ENCODE measurements at regions not wholly inside any gene's neighbourhood (a gene's known extent, or its start where the extent isn't known, plus 50 kb on each side); places are given as distances from the start of the nearest gene placed in this dataset.

- DNase-seq (ENCODE audit: low read depth, low spot score) = no peak
- no peak for FAIRE-seq
- Histone ChIP-seq H3K4me2 (ENCODE audit: insufficient read depth, low read length) (peak overlapping the region; percentile 93), H3K9me1 (replicated peaks; ENCODE audit: control insufficient read depth, extremely low read depth, insufficient read depth, low read length) (no peaks in the 10 kb centered on the region), H3K27me3 (ENCODE audit: control insufficient read depth in 2 of 2, insufficient read depth in 2 of 2, low read length in 2 of 2) (no peaks in the 10 kb centered on the region), H3K4me3 (replicated peaks in 1 of 3; ENCODE audit: insufficient read depth in 1 of 3, low read depth in 1 of 3, low read length in 3 of 3) (peak overlapping the region; percentile 70 to 87 (median 86)), H3K27ac (ENCODE audit: insufficient read depth, low read depth, low read length) (peak overlapping the region; percentile 54), H3K79me2 (ENCODE audit: control insufficient read depth, insufficient read depth, low read length) (no peaks in the 10 kb centered on the region), H3K9me3 (replicated peaks; ENCODE audit: control insufficient read depth, insufficient read depth, low read length) (no peaks in the 10 kb centered on the region), H2AFZ (ENCODE audit: low read depth, low read length) (peak overlapping the region; percentile 93), H4K20me1 (replicated peaks; ENCODE audit: control insufficient read depth, extremely low read depth, insufficient read depth, low read length) (no peaks in the 10 kb centered on the region), H3K4me1 (ENCODE audit: control insufficient read depth, extremely low read depth, insufficient read depth, low read length) (peaks cover 14% of the 10 kb centered on the region), H3K36me3 (ENCODE audit: control insufficient read depth in 2 of 2, extremely low read depth in 1 of 2, insufficient read depth in 2 of 2, low read length in 2 of 2) (no peaks in the 10 kb centered on the region), H3K9ac (replicated peaks; ENCODE audit: extremely low read depth, insufficient read depth, low read length) (peak overlapping the region; percentile 70)
- dilution Hi-C loops (cut with MboI; ENCODE audit: extremely low pct_ligation_motif_present, low sequenced_read_pairs) (no loop called here), intact Hi-C loops (cut with micrococcal nuclease) (loop anchor here (2.0 kb wide), 1 partner anchor 579 kb away; the partner anchor contains the start of gene FAM120AOS)
- ChIA-PET POLR2A (no interaction called here), CTCF (interaction anchor here (1.0 to 2.6 kb wide), 3 partner anchors 17 to 182 kb away, joined by 4 to 27 read pairs (median 13); no protein-coding TSS in a partner anchor)
- no TSS peak for BruUV-seq (replicated peaks)
- no peak for TF ChIP-seq CTCF (IDR thresholded peaks at IDR 0.05; ENCODE audit: extremely low read depth in 1 of 2, insufficient read depth in 1 of 2, low read depth in 1 of 2, low read length in 2 of 2)
- TF ChIP-seq GATA2 (IDR thresholded peaks at IDR 0.05; ENCODE audit: insufficient read depth, insufficient read length, low read depth, low read length) = no peak
- TF ChIP-seq POLR2A (IDR thresholded peaks at IDR 0.05; ENCODE audit: low read depth, low read length) = no peak
- no peak for TF ChIP-seq EZH2 (IDR thresholded peaks at IDR 0.05; ENCODE audit: borderline replicate concordance, low read depth, low read length, severe bottlenecking)
- TF ChIP-seq MAX (IDR thresholded peaks at IDR 0.05; ENCODE audit: insufficient read depth, insufficient read length) = no peak
- no peak for TF ChIP-seq MYC (IDR thresholded peaks at IDR 0.05; ENCODE audit: low read depth, low read length)
- TF ChIP-seq POLR2AphosphoS5 (IDR thresholded peaks at IDR 0.05; ENCODE audit: insufficient read depth, low read depth, low read length) = no peak
- no peak for TF ChIP-seq FOS (IDR thresholded peaks at IDR 0.05; ENCODE audit: borderline replicate concordance, insufficient read depth, low read length)
- no peak for TF ChIP-seq JUN (IDR thresholded peaks at IDR 0.05; ENCODE audit: borderline replicate concordance, insufficient read depth, insufficient read length, low read depth)
These were observed 52.9 kb upstream of the PTPDC1 start for GRCh38 chr9:94031380-94031779.
